GM18511 (cell line): ENCODE measurements at regions not wholly inside any gene's neighbourhood (a gene's known extent, or its start where the extent isn't known, plus 50 kb on each side); places are given as distances from the start of the nearest gene placed in this dataset.
A peak's percentile ranks its signal among the peaks of the same experiment; 100 is the strongest.

ENCODE experiments used
- ATAC-seq: cut with Tn5 transposase; IDR thresholded peaks from one replicate; pipeline ENCODE4 v1.9.1; 2021; ENCODE audit warnings: mild to moderate bottlenecking, moderate library complexity; ENCODE audit not compliant: unreplicated experiment

DNA sequence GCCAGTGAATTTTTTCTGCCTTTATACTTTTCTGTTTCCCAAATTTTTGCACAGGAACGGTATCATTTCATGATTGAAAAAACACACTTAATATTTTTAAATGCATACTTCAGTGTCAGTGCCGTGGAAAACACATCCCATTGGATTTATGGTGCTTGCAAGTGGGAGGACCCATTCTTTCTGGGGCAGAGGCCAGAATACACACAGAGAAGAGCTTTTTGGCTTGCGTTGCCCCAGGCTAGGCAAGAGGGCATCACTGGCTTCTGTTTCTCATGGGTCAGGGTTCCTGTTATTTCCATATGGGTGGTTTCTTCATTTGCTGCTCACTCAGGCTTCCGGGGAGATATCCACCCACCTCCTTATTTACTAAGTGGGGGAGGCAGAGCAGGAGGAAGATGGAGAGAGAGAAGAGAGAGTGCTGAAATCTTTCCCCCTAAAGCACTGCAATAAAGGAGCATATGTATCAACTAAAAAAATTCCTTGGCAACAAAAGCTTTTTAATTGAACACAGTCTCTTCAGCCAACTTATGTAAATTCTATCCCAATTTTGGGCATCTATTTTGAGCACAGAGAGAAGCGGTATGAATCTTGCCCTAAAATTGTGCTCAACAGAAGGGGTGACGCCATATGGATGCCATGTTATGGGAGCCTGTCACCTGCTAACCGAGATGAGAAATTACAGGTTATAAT lies 66.0 kb upstream of the KIRREL3 start:
- ATAC-seq: no peak

DNA sequence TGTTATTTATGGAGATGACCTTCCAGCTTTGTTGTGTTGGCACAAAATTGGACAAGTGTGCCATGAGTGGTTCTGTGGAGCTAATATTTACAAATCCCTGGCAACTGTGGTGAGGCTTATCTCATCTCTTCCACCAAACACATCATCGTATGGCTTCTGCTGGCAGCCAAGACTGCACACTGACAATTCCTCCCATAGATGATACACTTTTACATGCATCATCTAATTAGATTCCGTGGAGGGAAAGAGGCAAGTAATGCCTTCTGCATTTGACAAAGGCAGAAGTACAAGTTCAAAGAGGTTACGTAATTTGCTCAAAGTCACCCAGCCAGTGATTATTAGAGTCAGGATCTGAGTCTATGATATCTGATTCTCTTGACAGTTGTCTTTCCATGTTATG lies 62.7 kb upstream of the KIRREL3 start:
- no peak for ATAC-seq

DNA sequence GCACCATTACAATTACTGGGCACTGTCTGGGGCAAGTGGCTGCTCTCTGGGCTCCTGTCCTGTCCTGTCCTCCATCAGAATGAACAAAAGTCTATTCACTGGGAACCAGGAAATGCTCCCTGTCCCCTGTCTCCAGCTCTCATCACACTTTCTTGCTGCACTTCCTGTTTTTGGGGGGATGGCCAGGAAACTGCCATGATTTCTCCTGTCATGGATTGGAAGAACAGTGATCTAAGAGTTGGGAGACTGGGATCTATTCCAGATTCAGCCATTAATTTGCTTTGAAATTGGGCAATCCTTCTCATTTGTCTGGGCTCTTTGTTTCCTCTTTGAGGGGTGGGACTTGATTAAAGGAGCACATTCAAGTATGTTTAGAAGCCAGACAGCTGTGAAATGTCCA lies 61.4 kb upstream of the KIRREL3 start:
- no peak for ATAC-seq

DNA sequence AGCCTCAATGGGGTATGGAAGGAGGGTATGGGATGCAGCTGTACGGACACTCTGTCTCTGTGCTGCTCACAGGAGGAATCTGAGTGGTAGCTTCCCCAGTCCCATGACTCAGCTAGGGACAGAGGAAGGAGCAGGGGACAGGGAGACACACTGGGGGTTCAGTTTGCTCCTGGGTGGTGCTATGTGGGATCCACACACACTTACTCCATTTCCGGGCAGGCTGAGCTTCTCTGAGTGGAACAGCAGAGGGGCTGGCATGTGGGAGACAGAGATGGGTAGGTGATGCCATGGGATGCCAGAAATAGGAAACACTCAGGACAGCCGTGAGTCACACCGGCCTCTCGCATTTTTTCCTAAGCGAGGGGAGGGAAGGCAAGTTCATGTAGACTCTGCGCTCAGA lies 59.2 kb upstream of the KIRREL3 start:
- no peak for ATAC-seq

DNA sequence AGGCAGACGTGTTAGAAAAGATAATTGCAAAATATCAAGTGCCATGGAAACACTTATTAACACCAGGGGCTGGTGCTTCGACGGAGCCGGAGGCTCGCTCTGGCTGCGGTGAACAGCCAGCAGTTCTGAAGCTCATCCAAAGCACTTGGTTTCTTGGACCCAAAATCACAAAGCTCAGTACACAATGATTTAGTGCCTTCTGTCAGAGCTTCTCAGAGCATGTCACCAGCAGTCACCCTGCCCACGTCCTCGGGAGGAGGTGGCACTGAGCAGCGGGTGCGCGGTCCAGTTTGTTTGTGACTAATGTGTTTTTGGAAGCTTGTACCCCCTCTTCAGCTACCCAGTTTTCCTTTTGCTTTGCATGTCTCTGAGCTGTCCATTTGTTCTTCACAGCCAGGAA lies 58.7 kb upstream of the KIRREL3 start:
- no peak for ATAC-seq

DNA sequence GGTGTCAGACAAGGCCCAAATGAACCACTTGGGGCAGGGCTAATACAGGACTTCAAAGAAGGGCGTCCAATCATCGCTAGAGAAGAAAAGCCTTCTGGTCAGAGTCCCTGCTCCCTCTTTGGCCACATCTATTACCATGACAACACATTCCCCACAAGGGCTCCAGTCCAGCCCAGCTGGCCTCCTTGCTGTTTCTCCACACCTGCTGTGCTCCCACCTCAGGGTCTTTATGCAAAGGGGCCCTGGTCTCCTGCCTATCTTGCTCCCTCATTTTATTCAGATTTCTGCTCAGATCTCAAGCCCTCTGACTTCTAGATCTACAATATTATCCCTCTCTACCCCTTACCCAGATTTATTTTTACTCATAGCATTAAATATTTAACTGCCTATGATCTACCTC lies 58.0 kb upstream of the KIRREL3 start:
- no peak for ATAC-seq

DNA sequence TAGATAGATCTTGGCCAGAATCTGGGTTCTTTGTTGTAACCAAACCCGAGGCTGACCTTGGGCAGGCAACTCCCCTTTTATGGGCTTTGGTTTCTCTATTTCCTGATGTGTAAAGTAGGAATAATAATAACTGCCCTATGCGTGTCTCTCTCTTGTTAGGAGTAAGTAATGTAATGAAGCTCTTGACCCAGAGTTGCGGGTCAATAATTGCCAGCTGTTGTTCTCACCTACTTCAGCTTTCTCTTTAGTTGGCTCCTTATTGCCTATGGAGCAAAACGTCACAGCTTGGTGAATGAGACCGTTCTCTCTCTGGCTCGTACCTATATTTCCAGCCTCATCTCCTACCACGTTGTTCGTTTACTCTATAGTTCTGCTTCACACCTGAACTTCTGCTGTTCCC lies 56.6 kb upstream of the KIRREL3 start:
- ATAC-seq: no peak

DNA sequence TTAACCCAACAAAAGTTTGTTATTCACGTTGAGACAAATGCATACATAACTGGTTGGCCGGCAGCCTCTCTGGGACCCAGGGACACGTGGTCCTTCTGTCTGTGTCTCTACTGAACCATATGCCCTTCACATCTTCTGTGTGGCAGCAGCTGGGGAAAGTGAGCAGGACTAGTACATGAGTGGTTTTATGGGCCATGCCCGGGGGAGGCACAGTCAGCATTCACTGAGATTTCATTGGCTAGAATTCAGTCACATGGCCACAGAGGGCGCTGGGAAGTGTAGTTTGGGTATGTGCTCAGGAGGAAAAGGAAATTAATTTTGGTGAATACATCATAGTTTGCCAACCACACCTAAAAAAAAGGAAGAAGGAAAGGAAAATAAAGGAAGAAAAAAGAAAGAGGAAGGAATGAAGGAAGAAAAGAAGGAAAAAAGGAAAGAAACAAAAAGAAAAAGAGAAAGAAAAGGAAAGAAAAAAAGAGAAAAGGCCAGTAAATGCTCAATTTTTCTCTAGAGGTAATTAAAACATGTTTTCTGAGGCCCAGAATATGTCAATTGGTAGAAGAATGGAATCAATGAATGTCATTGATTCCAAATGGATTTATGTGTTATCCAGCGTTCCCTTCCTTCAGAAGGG lies 55.9 kb upstream of the KIRREL3 start:
- ATAC-seq: peak; percentile 57

DNA sequence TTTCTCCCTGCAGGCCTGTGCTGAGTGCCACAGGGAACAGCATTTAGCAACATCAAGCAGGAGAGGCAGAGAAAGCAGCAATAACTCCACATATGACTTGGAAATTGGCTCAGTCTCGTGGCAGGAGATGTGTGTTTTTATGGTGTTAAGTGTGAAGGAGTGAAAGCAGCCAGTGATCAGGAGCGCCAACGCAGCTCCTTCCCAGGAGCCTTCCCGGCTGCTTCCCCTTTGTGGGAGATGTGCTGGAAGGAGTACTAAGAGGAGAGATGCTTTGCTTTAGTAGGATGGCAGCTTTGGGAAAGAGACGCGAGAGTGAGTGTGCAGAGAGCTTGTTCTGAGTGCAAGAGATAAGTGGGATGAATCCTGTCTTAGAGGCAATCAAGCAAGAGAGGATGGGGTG lies 54.7 kb upstream of the KIRREL3 start:
- ATAC-seq: no peak

DNA sequence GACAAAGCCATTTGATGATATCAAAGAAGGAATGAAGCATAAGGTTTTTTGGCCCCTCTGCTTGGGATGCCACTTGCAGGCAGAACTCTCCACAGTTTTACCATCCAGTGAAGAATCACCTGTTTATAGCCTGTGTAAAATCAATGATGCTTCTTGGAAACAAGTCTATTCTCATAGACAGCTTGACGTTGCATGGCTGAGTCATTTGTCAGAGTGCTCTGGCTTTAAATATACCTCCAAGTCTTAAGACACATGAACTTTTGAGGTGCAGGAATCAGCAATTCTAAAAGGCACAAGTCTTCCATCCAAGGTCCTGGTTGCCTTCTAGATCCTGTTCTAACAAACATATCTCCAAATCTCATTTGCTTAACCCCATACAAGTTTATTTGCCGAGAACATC lies 53.6 kb upstream of the KIRREL3 start:
- no peak for ATAC-seq

DNA sequence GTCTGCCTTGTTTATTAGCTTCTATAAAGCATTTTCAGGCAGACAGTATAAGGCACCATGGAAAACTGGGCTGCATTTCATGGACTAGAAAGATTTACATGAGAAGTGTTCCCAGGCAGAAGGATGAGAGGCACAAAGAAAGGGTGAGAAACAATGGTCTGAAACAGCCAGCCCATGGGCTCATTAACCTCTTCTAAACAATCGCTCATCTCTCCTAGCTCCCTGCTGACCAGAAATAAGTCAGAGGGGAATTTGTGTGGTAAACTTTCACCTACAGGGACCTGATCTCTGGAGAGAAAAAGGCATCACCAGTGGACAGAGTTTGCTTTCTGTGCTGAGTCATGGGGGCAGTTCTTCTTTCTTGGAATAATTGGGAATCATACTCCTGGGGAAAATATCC lies 51.8 kb upstream of the KIRREL3 start:
- ATAC-seq: no peak
